GM18511 (cell line): ENCODE measurements at regions not wholly inside any gene's neighbourhood (a gene's known extent, or its start where the extent isn't known, plus 50 kb on each side); places are given as distances from the start of the nearest gene placed in this dataset.
"Not testable (repeated sequence)": the region's sequence is repeated elsewhere in the genome, so short reads cannot be mapped to it uniquely, and the experiment has no call there.

ENCODE experiments used
- ATAC-seq: cut with Tn5 transposase; IDR thresholded peaks from one replicate; pipeline ENCODE4 v1.9.1; 2021; ENCODE audit warnings: mild to moderate bottlenecking, moderate library complexity; ENCODE audit not compliant: unreplicated experiment

GRCh38 chr6:158886346-158886977 lies 67.3 kb upstream of the EZR start:
- not testable (repeated sequence) for ATAC-seq

GRCh38 chr6:158881884-158882283 lies 62.7 kb upstream of the EZR start:
- not testable (repeated sequence) for ATAC-seq

- ATAC-seq: not testable (repeated sequence)
Measured at GRCh38 chr6:158881276-158881675, 62.1 kb upstream of the EZR start.

- no peak for ATAC-seq
Measured at GRCh38 chr6:158879180-158879579, 60.0 kb upstream of the EZR start.

- no peak for ATAC-seq
Measured at GRCh38 chr6:158877716-158878115, 58.5 kb upstream of the EZR start.

GRCh38 chr6:158876886-158877285 lies 57.7 kb upstream of the EZR start:
- no peak for ATAC-seq

GRCh38 chr6:158870649-158870957 lies 51.4 kb upstream of the EZR start:
- ATAC-seq: no peak

- peak; percentile 95 for ATAC-seq
Measured at GRCh38 chr6:158869826-158870648, 50.9 kb upstream of the EZR start.

GRCh38 chr6:158868890-158869825 lies 50.0 kb upstream of the EZR start:
- ATAC-seq: peak; percentile 41
